HT-29 (cell line): ENCODE measurements at regions not wholly inside any gene's neighbourhood (a gene's known extent, or its start where the extent isn't known, plus 50 kb on each side); places are given as distances from the start of the nearest gene placed in this dataset. TPM values are rescaled to one million over a fixed set of nuclear protein-coding genes. Genes with fewer than 3 reads are reported as not detected.

ENCODE experiments used
- small RNA-seq: library from RNA; depleted of rRNA; stranded (forward); fragments of <200 nt; gene quantifications from one replicate; pipeline ENCODE3, GENCODE V24; 2014

Small RNA genes lying in the stretch of these regions (small RNA-seq; reads per million reads assigned to genes)
- not detected for gene PPIAP63
- not detected for gene RF00592
